Activated naive CD8-positive, alpha-beta T cell treated with anti-CD3 and anti-CD28 coated beads, Interleukin-2, amount 50 U/mL, for 16 hours (primary cell): ENCODE measurements at regions not wholly inside any gene's neighbourhood (a gene's known extent, or its start where the extent isn't known, plus 50 kb on each side); places are given as distances from the start of the nearest gene placed in this dataset.

Experiments
- DNase-seq: peaks from one replicate; pipeline ENCODE4 v3.0.0-alpha.2; 2020; ENCODE audit warnings: low read depth, low spot score

DNA sequence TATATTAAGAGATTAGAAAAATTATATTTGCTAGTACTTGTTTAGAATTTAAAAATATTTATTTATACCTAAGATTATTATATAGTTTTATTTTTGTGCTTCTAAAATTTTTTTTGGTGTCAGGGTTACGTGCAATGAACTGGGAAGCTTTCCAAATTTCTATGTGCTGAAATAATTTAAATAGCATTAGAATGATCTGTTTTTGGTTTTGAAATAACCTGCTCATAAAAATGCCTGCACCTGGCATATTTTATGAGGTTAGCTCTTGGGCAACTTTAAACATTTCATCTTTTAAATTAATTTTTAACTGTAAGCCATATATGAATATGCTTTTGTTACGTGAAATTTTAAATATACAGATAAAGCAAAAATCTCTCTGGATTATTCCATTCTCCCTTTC is 482.5 kb downstream of the GLRX3 start:
- no peak for DNase-seq

DNA sequence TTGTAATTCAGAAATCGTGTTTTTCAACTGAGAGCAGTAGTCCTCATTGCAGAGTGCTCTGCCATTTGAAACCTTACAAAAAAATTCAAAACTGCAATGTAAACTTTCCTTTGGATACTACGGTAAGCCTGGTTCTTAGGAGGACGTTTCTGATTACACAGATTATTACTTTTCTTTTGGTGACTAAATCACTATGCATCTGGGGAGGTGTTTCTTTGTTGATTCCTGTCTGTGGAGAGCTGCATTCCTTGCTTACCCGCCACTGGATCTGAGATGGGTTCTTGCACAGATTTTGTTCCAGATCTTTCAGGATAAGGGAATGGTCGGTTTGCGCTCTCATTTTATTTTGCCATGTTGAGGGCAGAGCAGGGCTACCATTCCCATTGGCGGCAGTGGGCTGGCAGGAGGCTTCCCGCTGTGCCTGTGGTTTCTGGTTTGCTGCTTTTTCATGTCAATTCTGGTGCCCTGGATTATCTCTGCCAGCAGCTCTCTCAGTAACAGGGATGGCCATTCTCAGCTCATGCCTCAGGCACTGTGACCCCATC is 485.1 kb downstream of the GLRX3 start:
- no peak for DNase-seq

DNA sequence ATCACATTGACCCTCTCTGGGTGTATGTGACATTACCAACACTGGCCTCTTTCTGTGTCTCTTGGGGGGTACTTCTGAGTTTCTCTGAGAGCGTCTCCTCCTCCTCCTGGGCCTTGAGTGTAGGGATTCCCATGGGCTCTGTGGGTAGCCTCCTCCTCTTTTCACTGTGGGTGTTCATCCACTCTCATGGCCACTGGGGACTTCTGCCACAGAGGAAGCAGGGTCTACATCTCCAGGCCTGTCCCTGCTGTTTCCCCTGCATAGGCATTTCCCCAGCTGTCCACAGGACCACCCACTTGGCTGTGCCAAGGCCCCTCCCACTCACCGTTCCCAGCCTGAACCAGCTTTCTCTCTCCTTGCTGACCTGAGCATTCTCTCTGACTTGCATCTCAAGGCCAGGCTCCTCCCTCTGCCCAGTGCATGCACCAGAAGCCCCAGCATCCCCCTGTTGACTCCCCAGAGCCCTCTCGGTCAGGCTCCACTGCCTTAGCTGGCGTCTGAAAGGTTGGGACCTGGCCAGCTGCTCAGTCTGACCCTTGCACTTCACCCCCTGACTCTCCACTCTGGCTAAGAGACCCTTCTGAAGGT is 487.6 kb downstream of the GLRX3 start:
- DNase-seq = no peak

DNA sequence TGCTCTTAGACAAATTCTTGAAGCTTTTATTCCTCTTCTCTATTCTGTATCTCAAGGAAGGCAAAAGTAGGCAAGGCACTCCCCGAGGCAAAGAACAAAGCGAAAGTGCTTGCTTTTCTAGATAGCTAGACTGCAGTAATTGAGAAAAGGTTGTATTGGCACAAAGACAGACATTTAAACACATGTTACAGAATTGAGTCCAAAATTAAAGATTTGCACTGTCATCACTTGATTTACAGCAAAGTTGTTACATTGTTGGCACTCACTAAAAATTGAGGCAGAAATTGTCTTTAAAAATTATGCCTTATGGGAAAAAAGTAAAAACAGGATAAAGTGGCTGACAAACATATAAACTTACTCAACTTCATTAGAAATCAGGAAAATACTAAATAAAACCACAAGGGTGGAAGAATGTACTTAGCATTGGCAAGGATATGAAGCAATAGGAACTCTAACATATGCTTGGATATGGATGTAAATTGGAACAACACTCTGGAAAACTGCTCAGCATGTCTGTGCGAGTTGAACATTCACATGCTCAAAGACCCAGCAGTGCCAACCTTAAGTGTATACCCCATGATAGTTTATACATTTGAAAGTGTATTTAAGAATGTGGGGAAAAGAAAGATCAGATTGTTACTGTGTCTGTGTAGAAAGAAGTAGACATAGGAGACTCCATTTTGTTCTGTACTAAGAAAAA is 491.3 kb downstream of the GLRX3 start:
- DNase-seq = no peak

DNA sequence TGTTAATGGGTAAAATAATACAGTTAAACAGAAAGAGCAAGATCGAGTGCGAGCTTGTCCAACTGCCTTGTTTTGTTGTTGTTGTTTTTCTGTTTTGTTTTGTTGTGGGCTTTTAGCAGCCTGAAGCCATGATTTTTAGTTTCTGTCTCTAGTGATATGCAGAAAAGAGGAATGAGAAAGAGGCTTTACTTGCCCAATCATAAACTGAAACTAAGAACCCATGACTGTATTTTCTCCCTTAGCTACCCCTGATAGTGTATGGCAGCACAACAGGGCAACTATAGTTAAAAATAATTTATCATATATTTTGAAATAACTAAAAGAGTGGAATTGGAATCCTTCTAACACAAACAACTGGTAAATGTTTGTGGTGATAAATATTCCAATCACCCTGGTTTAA is 493.9 kb downstream of the GLRX3 start:
- no peak for DNase-seq

DNA sequence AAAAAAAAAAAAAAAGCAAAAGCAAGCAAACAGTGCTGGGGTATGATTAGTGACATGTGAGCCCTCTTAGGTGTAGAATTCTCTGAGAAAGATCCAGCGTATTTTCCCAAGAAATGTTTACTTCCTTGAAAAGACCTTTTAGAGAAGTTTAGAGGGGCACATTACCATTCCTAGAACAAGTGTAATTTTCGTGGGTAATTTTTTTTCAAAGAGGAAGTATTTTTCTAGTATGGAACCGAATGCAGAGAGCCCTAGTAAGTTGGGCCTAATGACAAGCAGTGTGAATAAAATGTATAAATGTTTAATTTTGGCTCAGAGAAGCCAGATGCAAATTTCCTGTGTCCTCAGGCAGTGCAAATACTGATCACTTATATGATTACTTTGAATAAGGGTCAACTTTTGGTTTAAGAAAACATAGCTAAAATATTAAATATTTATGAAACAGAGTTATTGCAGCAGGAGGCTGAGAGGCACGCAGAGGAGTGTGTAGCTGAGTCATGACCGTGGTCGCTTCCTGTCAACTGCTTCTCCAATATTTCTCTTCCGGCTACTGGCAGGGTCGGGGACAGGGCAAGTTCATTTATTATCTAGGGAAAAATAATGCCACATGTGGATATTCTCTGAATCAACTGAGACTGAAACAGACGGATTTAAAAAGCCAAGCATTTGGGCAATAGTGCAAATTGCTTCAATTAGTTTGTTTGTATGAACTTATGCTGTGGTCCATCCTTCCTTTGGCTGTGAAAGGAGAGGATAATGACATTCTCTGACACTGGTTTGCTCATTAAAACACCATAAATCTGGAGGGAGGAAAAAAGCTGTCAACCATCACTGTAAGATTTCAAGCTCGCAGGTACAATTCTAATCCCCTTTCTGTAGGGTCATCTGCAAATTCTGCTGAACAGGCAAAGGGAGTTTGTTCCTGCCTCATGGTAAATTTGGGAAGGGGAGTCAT is 495.2 kb downstream of the GLRX3 start:
- DNase-seq = no peak

DNA sequence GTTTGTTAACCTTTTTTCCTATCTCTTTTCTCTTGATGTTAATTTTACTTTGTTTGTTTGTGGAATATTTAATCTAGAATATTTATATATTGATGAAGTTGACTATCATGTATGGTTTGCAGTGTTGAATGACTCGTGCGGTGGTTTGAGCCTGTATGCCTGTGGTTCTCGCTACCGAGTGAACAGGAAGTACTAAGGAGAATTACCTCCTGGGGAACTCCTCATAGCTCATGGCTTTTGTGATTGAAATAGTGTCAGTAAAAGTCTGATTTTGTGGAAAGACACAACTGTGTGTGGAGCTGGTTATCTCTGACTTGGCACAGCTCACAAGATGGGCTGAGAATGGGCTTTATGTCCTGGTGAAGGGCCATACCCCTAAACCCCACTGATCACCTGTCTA is 498.6 kb downstream of the GLRX3 start:
- DNase-seq = no peak

DNA sequence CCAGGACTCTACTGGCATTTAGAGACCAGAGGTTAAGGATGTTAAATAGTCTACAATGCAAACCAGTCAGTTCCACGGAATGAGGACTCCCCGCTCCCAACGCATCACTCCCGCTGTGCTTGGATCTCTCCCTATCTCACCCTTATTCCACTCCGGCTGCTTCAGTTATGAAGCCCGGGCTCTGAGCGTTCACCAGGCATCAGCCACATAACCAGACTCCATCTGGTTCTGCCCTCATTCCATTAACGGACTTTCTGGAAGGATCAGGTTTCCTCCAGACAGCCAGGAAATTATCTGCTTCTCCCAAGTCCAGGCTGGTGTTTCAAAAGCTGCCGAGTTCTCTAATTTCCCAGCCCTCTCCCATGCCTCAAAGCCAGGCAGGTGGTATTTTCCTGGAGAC is 499.3 kb downstream of the GLRX3 start:
- no peak for DNase-seq

DNA sequence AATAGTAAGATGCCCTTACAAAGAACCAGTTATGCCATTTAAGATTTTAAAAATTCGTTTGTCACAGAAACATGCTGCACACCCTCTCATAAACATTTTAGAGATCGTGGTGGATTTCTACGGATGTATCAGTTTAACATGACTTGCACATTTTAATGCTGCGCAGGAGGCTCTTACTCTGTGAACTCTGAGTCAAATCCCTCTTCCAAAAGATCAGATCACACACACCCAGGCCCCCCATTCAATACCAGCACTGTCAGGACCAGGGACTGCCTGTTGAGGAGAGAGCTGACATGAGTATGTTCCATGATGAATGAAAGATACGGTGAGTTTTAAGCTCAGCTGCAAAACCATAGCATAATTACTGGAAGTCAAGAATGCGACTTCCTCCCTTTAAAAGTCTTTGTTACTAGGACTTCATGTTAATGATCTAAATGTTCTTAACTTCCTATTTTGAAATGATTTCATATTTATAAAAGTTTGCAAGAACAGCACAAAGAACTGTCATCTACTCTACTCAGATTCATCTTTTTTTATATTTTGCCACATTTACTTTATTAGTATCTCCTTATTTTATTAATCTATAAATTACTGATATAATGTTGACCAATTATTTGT is 500.2 kb downstream of the GLRX3 start:
- no peak for DNase-seq

DNA sequence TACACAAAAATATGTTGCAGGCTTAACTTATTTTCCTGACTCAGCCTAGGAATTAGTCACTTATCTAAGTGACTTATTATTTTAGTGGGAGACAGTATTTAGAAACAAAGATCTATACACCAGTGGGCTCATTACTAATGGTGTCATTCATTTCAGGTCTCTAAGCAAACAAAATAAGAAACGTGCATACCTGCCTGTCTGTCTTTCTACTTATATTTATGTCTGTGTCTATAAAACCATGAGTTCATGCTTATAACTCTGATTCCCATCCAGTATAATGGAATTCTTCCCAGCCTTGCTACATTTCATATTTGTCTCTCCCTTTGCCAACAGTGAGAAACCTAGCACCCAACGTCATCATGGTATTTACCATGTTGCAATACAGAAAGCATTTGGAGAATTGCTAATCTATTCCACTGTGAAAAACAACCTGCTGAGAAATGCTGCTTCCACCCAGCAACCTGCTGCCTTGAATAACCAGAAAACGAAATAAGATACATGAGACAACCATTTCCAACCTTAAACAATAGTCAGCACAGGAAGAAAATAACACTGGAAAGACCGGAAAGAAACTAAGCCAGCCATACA is 501.0 kb downstream of the GLRX3 start:
- DNase-seq = no peak

DNA sequence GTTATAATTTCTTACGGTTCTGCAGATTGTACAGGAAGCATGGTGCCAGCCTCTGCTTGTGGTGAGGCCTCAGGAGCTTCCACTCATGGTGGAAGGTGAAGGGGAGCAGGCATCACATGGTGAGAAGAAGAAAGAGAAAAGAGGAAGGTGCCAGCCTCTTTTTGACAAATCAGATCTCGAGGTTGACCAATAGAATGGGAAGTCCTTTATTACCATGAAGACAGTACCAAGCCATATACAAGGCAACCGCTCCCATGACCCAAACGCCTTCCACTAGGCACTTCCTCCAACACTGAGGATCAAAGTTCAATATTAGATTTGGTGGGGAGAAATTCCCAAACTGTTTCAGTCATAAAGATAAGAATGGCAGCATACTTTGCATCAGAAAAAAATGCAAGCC is 502.8 kb downstream of the GLRX3 start:
- DNase-seq = no peak

DNA sequence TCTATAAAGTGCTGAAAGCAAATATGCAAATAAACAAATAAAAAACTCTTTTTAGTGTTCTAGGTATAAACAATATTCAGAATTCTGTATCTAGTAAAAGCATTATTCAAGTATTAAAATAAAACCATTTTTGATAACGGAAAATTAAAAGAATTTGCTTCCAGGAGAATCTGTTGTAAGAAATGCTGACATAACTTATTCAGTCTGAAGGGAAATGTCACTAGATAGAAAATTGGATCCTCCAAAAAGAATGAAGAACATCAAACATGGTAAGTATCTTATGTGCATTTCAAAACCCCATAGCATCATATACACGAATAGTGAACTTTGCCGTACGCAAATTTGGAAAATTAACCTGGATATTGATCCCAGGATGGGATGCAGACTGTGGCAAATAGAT is 506.7 kb downstream of the GLRX3 start:
- no peak for DNase-seq

DNA sequence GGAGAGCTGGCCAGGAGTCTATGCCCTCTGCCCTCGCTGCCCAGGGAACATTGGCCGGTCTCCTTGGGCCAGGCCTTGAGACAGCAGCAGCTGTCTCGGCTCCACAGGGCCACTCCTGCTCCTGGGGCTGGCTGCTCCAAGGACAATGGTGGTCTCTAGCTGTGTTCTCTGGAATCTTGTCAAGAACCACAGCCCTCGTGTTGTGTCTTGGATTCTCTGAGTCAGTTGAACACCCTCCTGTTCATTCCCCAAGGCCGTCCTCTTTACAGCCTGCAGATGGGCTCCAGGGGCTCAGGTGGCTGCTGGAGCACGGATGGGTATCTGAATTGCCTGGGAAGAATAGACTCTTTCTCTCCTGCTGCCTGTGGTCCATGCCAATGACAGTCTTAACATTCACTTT is 511.1 kb downstream of the GLRX3 start:
- DNase-seq = no peak

DNA sequence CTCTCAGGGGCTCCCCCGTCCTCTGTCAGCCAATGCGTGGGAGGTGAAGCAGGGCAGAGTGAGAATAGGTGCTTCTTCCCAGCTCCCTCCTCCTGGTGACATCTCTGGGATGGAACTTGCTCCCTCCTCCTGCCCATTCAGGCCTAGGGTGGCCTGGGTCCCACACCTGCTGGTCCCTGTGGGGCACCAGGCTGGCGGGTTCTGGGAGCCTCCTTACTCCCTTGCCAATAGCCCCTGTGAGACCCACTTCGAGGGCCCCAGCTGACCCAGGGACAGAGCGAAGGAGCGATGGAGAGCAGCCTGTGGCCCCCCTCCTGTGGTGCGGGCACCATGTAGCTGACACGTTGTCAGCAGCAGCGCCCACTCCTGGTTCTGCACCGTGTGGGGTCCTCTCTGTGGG is 512.6 kb downstream of the GLRX3 start:
- DNase-seq = no peak

DNA sequence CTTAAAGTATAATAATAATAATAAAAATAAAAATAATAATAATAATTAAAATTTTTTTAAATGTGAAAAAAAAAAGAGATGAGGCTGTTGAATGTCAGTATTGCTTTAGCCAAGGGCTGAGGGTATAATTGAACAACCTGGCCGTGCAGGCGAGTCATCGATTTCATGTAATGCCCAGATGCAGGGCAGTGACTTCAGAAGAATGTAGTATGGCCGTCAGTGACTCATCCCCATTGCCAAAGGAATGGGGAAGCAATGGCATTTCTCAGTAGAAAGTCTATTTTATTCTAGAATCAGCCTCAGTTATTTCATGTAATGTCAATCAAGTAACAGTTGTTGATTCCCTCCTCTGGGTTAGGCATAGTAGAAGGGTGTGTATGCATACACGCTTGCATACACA is 516.4 kb downstream of the GLRX3 start:
- DNase-seq = no peak

DNA sequence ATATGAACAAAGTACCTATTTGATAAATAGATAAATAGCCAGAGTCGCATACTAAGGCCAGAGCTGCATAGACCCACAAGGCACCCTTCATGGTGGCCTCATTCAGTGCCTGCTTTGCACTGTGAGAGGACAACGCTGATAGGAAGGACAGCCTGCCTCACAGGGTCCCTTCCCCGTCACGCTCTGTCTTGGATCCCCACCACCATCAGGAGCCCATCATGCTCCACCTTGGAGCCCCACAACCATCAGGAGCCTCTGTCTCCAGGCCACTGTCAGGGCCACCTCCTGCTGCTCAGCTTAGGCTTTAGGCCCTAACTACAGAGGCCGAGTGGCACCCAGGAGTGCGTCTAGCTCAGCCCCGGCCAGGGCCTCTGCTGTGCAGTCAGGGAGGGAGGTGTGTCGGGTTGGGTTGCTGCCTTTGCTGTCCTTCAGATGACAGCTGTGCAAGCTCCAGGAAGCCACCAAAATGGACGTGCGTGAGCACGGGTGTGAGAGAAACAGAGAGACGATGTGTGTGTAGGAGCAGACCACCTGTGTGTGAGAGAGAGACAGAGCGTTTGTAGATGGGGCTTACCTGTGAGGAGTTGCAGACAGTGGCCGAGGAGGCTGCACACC is 516.9 kb downstream of the GLRX3 start:
- DNase-seq = no peak

DNA sequence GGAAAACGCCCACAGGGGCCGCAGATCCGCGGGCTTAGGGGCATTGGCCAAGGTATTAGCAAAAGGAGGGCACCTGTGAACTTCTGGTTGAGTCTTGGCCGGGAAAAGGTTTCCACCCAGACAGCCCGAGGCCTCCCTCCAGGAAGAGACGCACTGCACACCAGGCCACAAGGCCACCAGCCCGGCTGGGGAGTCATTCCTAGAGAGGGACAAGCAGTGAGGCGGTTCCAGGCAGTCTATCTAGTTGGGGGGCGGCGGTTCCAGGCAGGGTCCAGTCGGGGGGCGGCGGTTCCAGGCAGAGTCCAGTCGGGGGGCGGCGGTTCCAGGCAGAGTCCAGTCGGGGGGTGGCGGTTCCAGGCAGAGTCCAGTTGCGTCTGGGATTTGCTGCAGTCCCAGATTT is 518.5 kb downstream of the GLRX3 start:
- no peak for DNase-seq

DNA sequence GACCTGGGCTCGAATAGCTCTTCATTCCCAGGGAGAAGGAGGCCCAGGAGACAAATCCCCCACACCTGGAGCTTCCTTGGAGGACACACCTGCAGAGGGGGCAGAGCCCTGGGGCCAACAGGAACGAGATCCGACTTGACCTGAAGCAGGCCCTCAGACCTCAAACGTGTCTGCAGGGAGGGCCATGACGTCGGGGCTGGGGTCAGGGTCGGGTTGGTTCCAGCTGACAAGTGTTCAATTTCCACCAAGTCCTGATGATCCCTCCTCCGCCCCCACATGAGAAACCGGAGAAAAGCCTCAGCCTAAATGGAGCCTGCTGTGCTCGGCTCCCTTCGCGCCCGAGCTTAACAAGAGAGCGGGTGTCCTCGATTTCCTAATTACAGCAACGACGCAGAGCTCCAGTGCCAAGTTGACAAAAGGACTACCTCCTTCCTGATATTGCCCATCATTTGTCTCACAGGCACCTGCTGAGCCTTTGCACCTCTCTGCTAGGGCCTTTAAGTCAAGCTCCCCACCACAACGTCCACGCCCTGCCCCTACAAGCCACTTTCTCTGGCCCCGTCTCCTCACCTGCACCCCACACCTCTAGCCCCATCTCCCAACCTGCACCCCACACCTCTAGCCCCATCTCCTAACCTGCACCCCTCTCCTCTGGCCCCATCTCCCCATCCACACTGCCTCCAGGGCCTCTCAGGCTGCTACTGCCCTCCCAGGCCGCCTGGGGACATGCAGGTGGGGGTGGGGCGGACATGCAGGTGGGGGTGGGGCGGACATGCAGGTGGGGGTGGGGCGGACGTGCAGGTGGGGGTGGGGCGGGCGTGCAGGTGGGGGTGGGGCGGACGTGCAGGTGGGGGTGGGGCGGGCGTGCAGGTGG is 519.4 kb downstream of the GLRX3 start:
- DNase-seq = no peak

DNA sequence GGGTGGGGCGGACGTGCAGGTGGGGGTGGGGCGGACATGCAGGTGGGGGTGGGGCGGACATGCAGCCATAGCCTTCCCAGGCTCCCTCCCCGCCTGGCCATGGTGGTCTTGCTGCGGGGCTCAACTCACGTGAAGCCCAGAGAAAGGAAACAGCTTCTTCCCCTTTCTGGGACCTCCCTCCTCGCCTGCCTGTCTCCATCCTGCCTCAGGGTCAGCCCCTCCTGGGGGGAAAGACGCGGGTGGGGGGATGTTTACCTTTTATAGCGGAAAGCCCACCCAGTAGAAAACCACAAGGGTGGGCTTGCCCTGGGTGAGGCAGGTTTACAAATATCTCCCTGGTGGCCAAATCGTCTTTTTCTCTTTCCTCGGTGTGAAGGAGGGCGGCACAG is 520.0 kb downstream of the GLRX3 start:
- no peak for DNase-seq

DNA sequence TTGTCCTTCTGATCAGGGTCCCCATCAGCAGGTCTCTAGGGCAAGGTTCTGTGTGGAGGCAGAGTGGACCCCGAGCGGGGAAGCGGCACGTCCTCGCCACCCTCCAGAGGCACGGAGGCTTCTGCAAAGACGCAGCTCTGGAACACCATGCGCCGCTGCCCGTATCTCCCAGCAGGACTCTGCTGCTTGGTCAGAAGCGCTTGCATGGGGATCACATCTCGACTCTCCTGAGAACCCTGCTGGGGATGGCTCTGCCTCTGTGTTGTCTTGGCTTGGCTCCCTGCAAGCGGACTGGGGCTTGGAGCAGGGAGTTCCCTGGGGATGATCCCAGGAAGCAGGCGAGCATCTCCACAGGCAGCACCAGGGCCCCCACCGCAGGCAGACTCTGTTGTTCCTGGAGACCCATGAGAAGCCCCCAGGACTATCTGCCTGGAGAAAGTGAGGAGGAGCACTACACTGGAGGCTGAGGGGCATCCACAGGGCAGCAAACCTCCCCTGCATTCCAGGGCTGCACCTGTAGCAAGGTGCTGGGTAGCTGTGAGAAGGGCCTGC is 520.5 kb downstream of the GLRX3 start:
- no peak for DNase-seq
